ENCODE measurements at regions not wholly inside any gene's neighbourhood (a gene's known extent, or its start where the extent isn't known, plus 50 kb on each side); places are given as distances from the start of the nearest gene placed in this dataset.

- H3K4me3 ChIP-seq (ENCODE audit: low read depth, low read length) = no peak overlapping the region
- DNase-seq (ENCODE audit: low read depth) = no peak
- no peak for TF ChIP-seq CTCF (conservative IDR thresholded peaks at IDR 0.05; ENCODE audit: low read depth, low read length)
Observed at GRCh38 chrX:16258882-16259281, 91.6 kb downstream of the MAGEB17 start.

DNA sequence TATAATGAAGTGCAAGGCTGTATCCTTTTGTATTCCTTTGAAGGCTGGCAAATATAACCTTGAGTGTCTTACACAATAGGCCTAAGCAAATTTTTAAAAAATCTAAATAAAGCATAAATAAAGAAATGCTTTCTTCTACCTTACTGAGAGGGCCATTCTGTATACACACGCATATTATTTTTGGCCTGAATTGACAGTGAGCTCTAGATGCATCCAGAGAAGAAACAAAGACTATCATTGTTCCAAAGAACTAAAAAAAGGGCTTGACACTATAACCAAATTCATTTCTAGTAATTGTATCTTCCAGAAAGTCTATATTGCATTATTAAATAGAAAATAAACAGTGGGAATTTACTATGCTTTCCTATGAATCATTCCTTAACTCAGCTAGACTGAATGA lies 100.2 kb downstream of the MAGEB17 start:
- no peak for DNase-seq (ENCODE audit: low read depth)
- TF ChIP-seq CTCF (conservative IDR thresholded peaks at IDR 0.05; ENCODE audit: low read depth, low read length) = no peak
- no peak overlapping the region for H3K4me3 ChIP-seq (ENCODE audit: low read depth, low read length)

GRCh38 chrX:16268206-16268605 lies 100.9 kb downstream of the MAGEB17 start:
- H3K4me3 ChIP-seq (ENCODE audit: low read depth, low read length) = no peak overlapping the region
- TF ChIP-seq CTCF (conservative IDR thresholded peaks at IDR 0.05; ENCODE audit: low read depth, low read length) = no peak
- no peak for DNase-seq (ENCODE audit: low read depth)

- DNase-seq (ENCODE audit: low read depth) = no peak
- peak; percentile 16 for TF ChIP-seq CTCF (conservative IDR thresholded peaks at IDR 0.05; ENCODE audit: low read depth, low read length)
Observed at GRCh38 chrX:16278927-16279326, 111.6 kb downstream of the MAGEB17 start.

GRCh38 chrX:16282209-16282608 lies 114.9 kb downstream of the MAGEB17 start:
- H3K4me3 ChIP-seq (ENCODE audit: low read depth, low read length) = no peak overlapping the region
- no peak for TF ChIP-seq CTCF (conservative IDR thresholded peaks at IDR 0.05; ENCODE audit: low read depth, low read length)
- DNase-seq (ENCODE audit: low read depth) = no peak

More at GRCh38 chrX:16278927-16279326, 111.6 kb downstream of the MAGEB17 start:
- H3K4me3 ChIP-seq (ENCODE audit: low read depth, low read length) = no peak overlapping the region

GRCh38 chrX:16284842-16285241 lies 117.6 kb downstream of the MAGEB17 start:
- DNase-seq (ENCODE audit: low read depth) = no peak
- TF ChIP-seq CTCF (conservative IDR thresholded peaks at IDR 0.05; ENCODE audit: low read depth, low read length) = no peak

GRCh38 chrX:16290997-16291396 lies 123.7 kb downstream of the MAGEB17 start:
- H3K4me3 ChIP-seq (ENCODE audit: low read depth, low read length) = no peak overlapping the region
- no peak for TF ChIP-seq CTCF (conservative IDR thresholded peaks at IDR 0.05; ENCODE audit: low read depth, low read length)
- no peak for DNase-seq (ENCODE audit: low read depth)

More at GRCh38 chrX:16284842-16285241, 117.6 kb downstream of the MAGEB17 start:
- no peak overlapping the region for H3K4me3 ChIP-seq (ENCODE audit: low read depth, low read length)

All from epithelial cell of proximal tubule (primary cell).